Activated CD8-positive, alpha-beta memory T cell treated with anti-CD3 and anti-CD28 coated beads, Interleukin-2, amount 10 ng/mL, durations not matched to agents 7 days and 5 days (primary cell): ENCODE measurements at regions not wholly inside any gene's neighbourhood (a gene's known extent, or its start where the extent isn't known, plus 50 kb on each side); places are given as distances from the start of the nearest gene placed in this dataset.

ENCODE experiments used
- ATAC-seq: fragments of 150-1000 bp; cut with Tn5 transposase; one replicate; pipeline ENCODE4 v1.10.0; 2021; ENCODE audit warnings: moderate library complexity
- CTCF ChIA-PET: fragments of 350-600 bp; sonication (Branson Sonifier 250); formaldehyde crosslinking; loops from one replicate; lab custom pipeline; 2021; ENCODE audit warnings: antibody characterized with exemption; lab: Charles Lee
- DNase-seq: peaks from one replicate; pipeline ENCODE4 v3.0.0-alpha.2; 2020
- H3K27ac Mint-ChIP-seq: one replicate; pipeline ENCODE4 v1.8.0; 2021; ENCODE audit warnings: mild to moderate bottlenecking, mixed read lengths
- H3K27me3 Mint-ChIP-seq: one replicate; pipeline ENCODE4 v1.8.0; 2021; ENCODE audit warnings: mixed read lengths
- H3K36me3 Mint-ChIP-seq: one replicate; pipeline ENCODE4 v1.8.0; 2021; ENCODE audit warnings: mild to moderate bottlenecking, mixed read lengths
- H3K4me1 Mint-ChIP-seq: one replicate; pipeline ENCODE4 v1.8.0; 2021; ENCODE audit warnings: mixed read lengths
- H3K4me3 Mint-ChIP-seq: one replicate; pipeline ENCODE4 v1.8.0; 2021; ENCODE audit warnings: mild to moderate bottlenecking, moderate library complexity, mixed read lengths
- H3K9me3 Mint-ChIP-seq: one replicate; pipeline ENCODE4 v1.8.0; 2022; ENCODE audit warnings: low read depth, mixed read lengths

- no peaks in the 10 kb centered on the region for H3K4me1 Mint-ChIP-seq
- no peak for ATAC-seq
These were observed 462.6 kb upstream of the MAF start for GRCh38 chr16:80063031-80063712.

GRCh38 chr16:80062361-80063030 is 462.0 kb upstream of the MAF start:
- H3K36me3 Mint-ChIP-seq, result no peaks in the 10 kb centered on the region
- H3K27ac Mint-ChIP-seq, result no peak overlapping the region
- no peaks in the 10 kb centered on the region for H3K4me1 Mint-ChIP-seq
- peaks cover 7% of the 10 kb centered on the region for H3K27me3 Mint-ChIP-seq
- ATAC-seq (no peak), DNase-seq (no peak)
- CTCF ChIA-PET, result no interaction called here
- no peaks in the 10 kb centered on the region for H3K9me3 Mint-ChIP-seq
- H3K4me3 Mint-ChIP-seq, result no peak overlapping the region

More at GRCh38 chr16:80063031-80063712, 462.6 kb upstream of the MAF start:
- Mint-ChIP-seq H3K9me3 (no peaks in the 10 kb centered on the region), H3K4me3 (no peak overlapping the region), H3K27ac (no peak overlapping the region), H3K36me3 (no peaks in the 10 kb centered on the region), H3K27me3 (peaks cover 7% of the 10 kb centered on the region)
- CTCF ChIA-PET, result no interaction called here
- DNase-seq, result no peak

- H3K36me3 Mint-ChIP-seq, result no peaks in the 10 kb centered on the region
- no peaks in the 10 kb centered on the region for H3K9me3 Mint-ChIP-seq
- peaks cover 7% of the 10 kb centered on the region for H3K27me3 Mint-ChIP-seq
- H3K27ac Mint-ChIP-seq, result no peak overlapping the region
- ATAC-seq, result no peak
- CTCF ChIA-PET, result no interaction called here
- H3K4me1 Mint-ChIP-seq, result no peaks in the 10 kb centered on the region
- no peak overlapping the region for H3K4me3 Mint-ChIP-seq
- no peak for DNase-seq
These were observed 459.9 kb upstream of the MAF start for GRCh38 chr16:80060470-80060869.

- Mint-ChIP-seq H3K27ac (no peak overlapping the region), H3K9me3 (no peaks in the 10 kb centered on the region), H3K27me3 (peaks cover 7% of the 10 kb centered on the region), H3K36me3 (no peaks in the 10 kb centered on the region), H3K4me1 (no peaks in the 10 kb centered on the region), H3K4me3 (no peak overlapping the region)
- CTCF ChIA-PET, result no interaction called here
- no peak for ATAC-seq
- DNase-seq, result no peak
These were observed 459.3 kb upstream of the MAF start for GRCh38 chr16:80059836-80060235.

- no peaks in the 10 kb centered on the region for H3K9me3 Mint-ChIP-seq
- DNase-seq (no peak), ATAC-seq (no peak)
- H3K4me1 Mint-ChIP-seq, result no peaks in the 10 kb centered on the region
- CTCF ChIA-PET, result no interaction called here
- no peak overlapping the region for H3K4me3 Mint-ChIP-seq
- no peak overlapping the region for H3K27ac Mint-ChIP-seq
- peaks cover 7% of the 10 kb centered on the region for H3K27me3 Mint-ChIP-seq
- no peaks in the 10 kb centered on the region for H3K36me3 Mint-ChIP-seq
These were observed 457.7 kb upstream of the MAF start for GRCh38 chr16:80058214-80058613.

- ATAC-seq (no peak), DNase-seq (no peak)
- CTCF ChIA-PET, result no interaction called here
- Mint-ChIP-seq H3K9me3 (no peaks in the 10 kb centered on the region), H3K4me1 (no peaks in the 10 kb centered on the region), H3K36me3 (no peaks in the 10 kb centered on the region), H3K4me3 (no peak overlapping the region), H3K27me3 (peaks cover 7% of the 10 kb centered on the region), H3K27ac (no peak overlapping the region)
These were observed 455.8 kb upstream of the MAF start for GRCh38 chr16:80056324-80056723.

- no peaks in the 10 kb centered on the region for H3K36me3 Mint-ChIP-seq
- H3K27ac Mint-ChIP-seq, result no peak overlapping the region
- no peaks in the 10 kb centered on the region for H3K9me3 Mint-ChIP-seq
- DNase-seq (no peak), ATAC-seq (no peak)
- H3K4me3 Mint-ChIP-seq, result no peak overlapping the region
- CTCF ChIA-PET, result no interaction called here
- no peaks in the 10 kb centered on the region for H3K4me1 Mint-ChIP-seq
- peaks cover 7% of the 10 kb centered on the region for H3K27me3 Mint-ChIP-seq
These were observed 455.3 kb upstream of the MAF start for GRCh38 chr16:80055831-80056230.

GRCh38 chr16:80054647-80055046 is 454.1 kb upstream of the MAF start:
- ATAC-seq (no peak), DNase-seq (no peak)
- Mint-ChIP-seq H3K9me3 (no peaks in the 10 kb centered on the region), H3K4me1 (no peaks in the 10 kb centered on the region), H3K4me3 (no peak overlapping the region), H3K27me3 (peaks cover 3% of the 10 kb centered on the region), H3K27ac (no peak overlapping the region), H3K36me3 (no peaks in the 10 kb centered on the region)
- CTCF ChIA-PET, result no interaction called here

- Mint-ChIP-seq H3K4me3 (no peak overlapping the region), H3K4me1 (no peaks in the 10 kb centered on the region), H3K27ac (no peak overlapping the region), H3K27me3 (peaks cover 10% of the 10 kb centered on the region), H3K36me3 (no peaks in the 10 kb centered on the region), H3K9me3 (no peaks in the 10 kb centered on the region)
- CTCF ChIA-PET, result no interaction called here
- DNase-seq (no peak), ATAC-seq (no peak)
These were observed 450.5 kb upstream of the MAF start for GRCh38 chr16:80051040-80051439.

GRCh38 chr16:80048250-80048649 is 447.7 kb upstream of the MAF start:
- H3K4me3 Mint-ChIP-seq, result no peak overlapping the region
- DNase-seq (no peak), ATAC-seq (no peak)
- H3K36me3 Mint-ChIP-seq, result no peaks in the 10 kb centered on the region
- no peak overlapping the region for H3K27ac Mint-ChIP-seq
- no peaks in the 10 kb centered on the region for H3K4me1 Mint-ChIP-seq
- CTCF ChIA-PET, result no interaction called here
- no peaks in the 10 kb centered on the region for H3K9me3 Mint-ChIP-seq
- H3K27me3 Mint-ChIP-seq, result peaks cover 10% of the 10 kb centered on the region

- no peak for ATAC-seq
- no peaks in the 10 kb centered on the region for H3K9me3 Mint-ChIP-seq
- no peak overlapping the region for H3K27ac Mint-ChIP-seq
- H3K4me3 Mint-ChIP-seq, result no peak overlapping the region
- H3K36me3 Mint-ChIP-seq, result no peaks in the 10 kb centered on the region
- H3K4me1 Mint-ChIP-seq, result no peaks in the 10 kb centered on the region
- CTCF ChIA-PET, result no interaction called here
- DNase-seq, result no peak
- H3K27me3 Mint-ChIP-seq, result peaks cover 10% of the 10 kb centered on the region
These were observed 447.3 kb upstream of the MAF start for GRCh38 chr16:80047842-80048241.

GRCh38 chr16:80046848-80047247 is 446.3 kb upstream of the MAF start:
- ATAC-seq, result no peak
- H3K9me3 Mint-ChIP-seq, result no peaks in the 10 kb centered on the region
- no peaks in the 10 kb centered on the region for H3K4me1 Mint-ChIP-seq
- CTCF ChIA-PET, result no interaction called here
- DNase-seq, result no peak
- no peak overlapping the region for H3K4me3 Mint-ChIP-seq
- H3K27ac Mint-ChIP-seq, result no peak overlapping the region
- peaks cover 10% of the 10 kb centered on the region for H3K27me3 Mint-ChIP-seq
- no peaks in the 10 kb centered on the region for H3K36me3 Mint-ChIP-seq

GRCh38 chr16:80046261-80046660 is 445.7 kb upstream of the MAF start:
- DNase-seq (no peak), ATAC-seq (no peak)
- Mint-ChIP-seq H3K4me3 (no peak overlapping the region), H3K27me3 (peaks cover 10% of the 10 kb centered on the region), H3K36me3 (no peaks in the 10 kb centered on the region), H3K4me1 (no peaks in the 10 kb centered on the region), H3K27ac (no peak overlapping the region), H3K9me3 (no peaks in the 10 kb centered on the region)
- CTCF ChIA-PET, result no interaction called here

GRCh38 chr16:80045861-80046260 is 445.3 kb upstream of the MAF start:
- ATAC-seq (no peak), DNase-seq (no peak)
- CTCF ChIA-PET, result no interaction called here
- peaks cover 10% of the 10 kb centered on the region for H3K27me3 Mint-ChIP-seq
- H3K4me3 Mint-ChIP-seq, result no peak overlapping the region
- no peaks in the 10 kb centered on the region for H3K36me3 Mint-ChIP-seq
- no peaks in the 10 kb centered on the region for H3K4me1 Mint-ChIP-seq
- no peak overlapping the region for H3K27ac Mint-ChIP-seq
- H3K9me3 Mint-ChIP-seq, result no peaks in the 10 kb centered on the region
